ENCODE measurements at regions not wholly inside any gene's neighbourhood (a gene's known extent, or its start where the extent isn't known, plus 50 kb on each side); places are given as distances from the start of the nearest gene placed in this dataset.

- no peak overlapping the region for H3K56ac ChIP-seq (ENCODE audit: extremely low read depth, insufficient read depth, low read length)
- no peaks in the 10 kb centered on the region for H3K9me3 ChIP-seq (ENCODE audit: control insufficient read depth, insufficient read depth, low read length)
- no peak overlapping the region for H2BK15ac ChIP-seq (ENCODE audit: low read depth, low read length)
- H2AFZ ChIP-seq (replicated peaks; ENCODE audit: low read length, poor library complexity) = no peak overlapping the region
- H3K23ac ChIP-seq (ENCODE audit: low read depth, low read length) = no peak overlapping the region
- CTCF ChIA-PET = no interaction called here
- H3K9me1 ChIP-seq (ENCODE audit: insufficient read depth, low read length) = no peaks in the 10 kb centered on the region
- H3K18ac ChIP-seq (ENCODE audit: low read depth, low read length) = no peak overlapping the region
- no peak overlapping the region for H2AK5ac ChIP-seq (ENCODE audit: low read depth, low read length)
- no peaks in the 10 kb centered on the region for H3K27me3 ChIP-seq (ENCODE audit: control insufficient read depth, insufficient read depth, low read length)
- H4K20me1 ChIP-seq (ENCODE audit: insufficient read depth, low read length) = no peaks in the 10 kb centered on the region
- H3K4me1 ChIP-seq (ENCODE audit: control insufficient read depth, insufficient read depth, low read length) = no peaks in the 10 kb centered on the region
- dilution Hi-C loops (cut with HindIII; ENCODE audit: low sequenced_read_pairs, unreplicated experiment) = no loop called here
- no TSS peak for BruUV-seq (replicated peaks)
- no peak overlapping the region for H2BK120ac ChIP-seq (ENCODE audit: low read depth, low read length)
- no peak overlapping the region for H3K9ac ChIP-seq (ENCODE audit: low read depth, low read length)
- H4K91ac ChIP-seq (ENCODE audit: insufficient read depth, low read depth, low read length) = no peak overlapping the region
- no peak overlapping the region for H3K14ac ChIP-seq (replicated peaks; ENCODE audit: low read depth, low read length)
- no peak overlapping the region for H4K8ac ChIP-seq (ENCODE audit: low read depth in 2 of 2, low read length in 2 of 2)
- POLR2A ChIA-PET (ENCODE audit: unreplicated experiment) = no interaction called here
- no peak overlapping the region for H3K4me3 ChIP-seq (ENCODE audit: insufficient read depth, low read depth, low read length)
- ATAC-seq (ENCODE audit: low read depth) (no peak), DNase-seq (no peak)
- no peaks in the 10 kb centered on the region for H3K36me3 ChIP-seq (ENCODE audit: control insufficient read depth, insufficient read depth, low read length)
- no peak overlapping the region for H3K4ac ChIP-seq (ENCODE audit: low read depth, low read length)
- H2BK20ac ChIP-seq (ENCODE audit: low read depth, low read length) = no peak overlapping the region
- no peaks in the 10 kb centered on the region for H3K79me1 ChIP-seq (ENCODE audit: low read depth in 1 of 2, low read length in 2 of 2)
- intact Hi-C loops (cut with micrococcal nuclease) = no loop called here
- TF ChIP-seq MAFK (IDR thresholded peaks at IDR 0.05; ENCODE audit: low read depth, low read length) (no peak), RAD21 (IDR thresholded peaks at IDR 0.05; ENCODE audit: low read length) (no peak), RCOR1 (IDR thresholded peaks at IDR 0.05; ENCODE audit: insufficient replicate concordance, low read length) (no peak), RFX5 (IDR thresholded peaks at IDR 0.05; ENCODE audit: low read depth, low read length) (no peak), MXI1 (IDR thresholded peaks at IDR 0.05; ENCODE audit: borderline replicate concordance, low read depth, low read length) (no peak), CEBPB (IDR thresholded peaks at IDR 0.05; ENCODE audit: low read depth, low read length) (no peak), CHD1 (IDR thresholded peaks at IDR 0.05; ENCODE audit: low read depth, low read length) (no peak), BHLHE40 (IDR thresholded peaks at IDR 0.05; ENCODE audit: low read depth, low read length) (no peak)
- no CpG with 5 or more reads among the region's 2 CpGs for WGBS, 2 experiments (ENCODE audit: extremely low coverage in 2 of 2, insufficient read length in 1 of 2)
- H3K4me2 ChIP-seq (ENCODE audit: low read depth, low read length) = no peak overlapping the region
- no peak overlapping the region for H4K5ac ChIP-seq (ENCODE audit: low read depth, low read length)
- in situ Hi-C loops (cut with MboI; ENCODE audit: low sequenced_read_pairs) = no loop called here
- H2BK5ac ChIP-seq (ENCODE audit: low read depth, low read length, poor library complexity, severe bottlenecking) = no peak overlapping the region
- no peak overlapping the region for H2AK9ac ChIP-seq (replicated peaks; ENCODE audit: low read depth, low read length, poor library complexity)
- no peak overlapping the region for H3K27ac ChIP-seq (ENCODE audit: insufficient read depth, low read length)
Observed at GRCh38 chr11:96714689-96715088, 324.9 kb downstream of the JRKL start.

Measured in IMR-90 (cell line).